ENCODE measurements at regions not wholly inside any gene's neighbourhood (a gene's known extent, or its start where the extent isn't known, plus 50 kb on each side); places are given as distances from the start of the nearest gene placed in this dataset.

DNA sequence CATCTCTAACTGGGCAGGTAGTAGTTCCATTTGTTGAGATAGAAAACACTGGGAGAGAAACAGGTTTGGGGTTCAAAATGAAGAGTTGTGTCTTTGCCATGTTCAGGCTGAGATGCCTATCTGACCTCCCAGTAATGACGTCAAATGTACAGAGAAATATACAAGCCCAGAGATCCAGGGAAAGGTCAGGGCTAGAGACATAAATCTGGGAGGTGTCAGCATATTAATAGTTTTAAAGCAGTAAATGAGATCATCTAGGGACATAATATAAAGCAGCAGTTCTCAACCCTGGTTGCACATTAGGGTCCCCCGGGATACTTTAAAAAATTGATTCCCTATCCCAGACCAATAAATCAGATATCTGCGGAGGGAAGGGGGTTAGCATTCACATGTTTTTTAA is 501.5 kb downstream of the UQCRFS1 start:
- CTCF ChIA-PET = no interaction called here
- no peak for TF ChIP-seq EZH2 (IDR thresholded peaks at IDR 0.05; ENCODE audit: borderline replicate concordance, low read depth, low read length, severe bottlenecking)
- TF ChIP-seq, protein P1, sequence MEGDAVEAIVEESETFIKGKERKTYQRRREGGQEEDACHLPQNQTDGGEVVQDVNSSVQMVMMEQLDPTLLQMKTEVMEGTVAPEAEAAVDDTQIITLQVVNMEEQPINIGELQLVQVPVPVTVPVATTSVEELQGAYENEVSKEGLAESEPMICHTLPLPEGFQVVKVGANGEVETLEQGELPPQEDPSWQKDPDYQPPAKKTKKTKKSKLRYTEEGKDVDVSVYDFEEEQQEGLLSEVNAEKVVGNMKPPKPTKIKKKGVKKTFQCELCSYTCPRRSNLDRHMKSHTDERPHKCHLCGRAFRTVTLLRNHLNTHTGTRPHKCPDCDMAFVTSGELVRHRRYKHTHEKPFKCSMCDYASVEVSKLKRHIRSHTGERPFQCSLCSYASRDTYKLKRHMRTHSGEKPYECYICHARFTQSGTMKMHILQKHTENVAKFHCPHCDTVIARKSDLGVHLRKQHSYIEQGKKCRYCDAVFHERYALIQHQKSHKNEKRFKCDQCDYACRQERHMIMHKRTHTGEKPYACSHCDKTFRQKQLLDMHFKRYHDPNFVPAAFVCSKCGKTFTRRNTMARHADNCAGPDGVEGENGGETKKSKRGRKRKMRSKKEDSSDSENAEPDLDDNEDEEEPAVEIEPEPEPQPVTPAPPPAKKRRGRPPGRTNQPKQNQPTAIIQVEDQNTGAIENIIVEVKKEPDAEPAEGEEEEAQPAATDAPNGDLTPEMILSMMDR (IDR thresholded peaks at IDR 0.05; ENCODE audit: extremely low read depth in 1 of 2, insufficient read depth in 1 of 2, low read depth in 1 of 2, low read length in 2 of 2) = no peak
- TF ChIP-seq FOS (IDR thresholded peaks at IDR 0.05; ENCODE audit: borderline replicate concordance, insufficient read depth, low read length) = no peak
- TF ChIP-seq GATA2 (IDR thresholded peaks at IDR 0.05; ENCODE audit: insufficient read depth, insufficient read length, low read depth, low read length) = no peak
- TF ChIP-seq JUN (IDR thresholded peaks at IDR 0.05; ENCODE audit: borderline replicate concordance, insufficient read depth, insufficient read length, low read depth) = no peak
- no peak for TF ChIP-seq MYC (IDR thresholded peaks at IDR 0.05; ENCODE audit: low read depth, low read length)
- TF ChIP-seq POLR2A (IDR thresholded peaks at IDR 0.05; ENCODE audit: low read depth, low read length) = no peak
- TF ChIP-seq, protein P2, sequence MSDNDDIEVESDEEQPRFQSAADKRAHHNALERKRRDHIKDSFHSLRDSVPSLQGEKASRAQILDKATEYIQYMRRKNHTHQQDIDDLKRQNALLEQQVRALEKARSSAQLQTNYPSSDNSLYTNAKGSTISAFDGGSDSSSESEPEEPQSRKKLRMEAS (IDR thresholded peaks at IDR 0.05; ENCODE audit: insufficient read depth, insufficient read length) = no peak
- no peak for TF ChIP-seq POLR2AphosphoS5 (IDR thresholded peaks at IDR 0.05; ENCODE audit: insufficient read depth, low read depth, low read length)

More for the DNA sequence above, 501.5 kb downstream of the UQCRFS1 start:
- intact Hi-C loops (cut with micrococcal nuclease) = no loop called here
- dilution Hi-C loops (cut with MboI; ENCODE audit: extremely low pct_ligation_motif_present, low sequenced_read_pairs) = no loop called here
- Histone ChIP-seq H3K27me3 (ENCODE audit: control insufficient read depth in 2 of 2, insufficient read depth in 2 of 2, low read length in 2 of 2) (no peaks in the 10 kb centered on the region), H2AFZ (ENCODE audit: low read depth, low read length) (no peak overlapping the region), H3K4me2 (ENCODE audit: insufficient read depth, low read length) (no peak overlapping the region), H3K9ac (replicated peaks; ENCODE audit: extremely low read depth, insufficient read depth, low read length) (no peak overlapping the region), H3K4me1 (ENCODE audit: control insufficient read depth, extremely low read depth, insufficient read depth, low read length) (no peaks in the 10 kb centered on the region), H3K9me3 (replicated peaks; ENCODE audit: control insufficient read depth, insufficient read depth, low read length) (no peaks in the 10 kb centered on the region), H3K4me3 (replicated peaks in 1 of 3; ENCODE audit: insufficient read depth in 1 of 3, low read depth in 1 of 3, low read length in 3 of 3) (no peak overlapping the region), H3K36me3 (ENCODE audit: control insufficient read depth in 2 of 2, extremely low read depth in 1 of 2, insufficient read depth in 2 of 2, low read length in 2 of 2) (no peaks in the 10 kb centered on the region), H3K79me2 (ENCODE audit: control insufficient read depth, insufficient read depth, low read length) (no peaks in the 10 kb centered on the region), H3K9me1 (replicated peaks; ENCODE audit: control insufficient read depth, extremely low read depth, insufficient read depth, low read length) (no peaks in the 10 kb centered on the region), H4K20me1 (replicated peaks; ENCODE audit: control insufficient read depth, extremely low read depth, insufficient read depth, low read length) (no peaks in the 10 kb centered on the region), H3K27ac (ENCODE audit: insufficient read depth, low read depth, low read length) (no peak overlapping the region)
- POLR2A ChIA-PET = no interaction called here
- no TSS peak for BruUV-seq (replicated peaks)
- FAIRE-seq (no peak), DNase-seq (ENCODE audit: low read depth, low spot score) (no peak)

Measured in endothelial cell of umbilical vein (primary cell).